Ishikawa (cell line): ENCODE measurements at regions not wholly inside any gene's neighbourhood (a gene's known extent, or its start where the extent isn't known, plus 50 kb on each side); places are given as distances from the start of the nearest gene placed in this dataset.

ENCODE experiments used
- CEBPB ChIP-seq: IDR thresholded peaks from 2 replicates; pipeline ENCODE4 v1.6.1; 2012
- EGR1 ChIP-seq: IDR thresholded peaks from 2 replicates; pipeline ENCODE4 v1.6.1; 2012
- EP300 ChIP-seq: IDR thresholded peaks from 2 replicates; pipeline ENCODE4 v1.6.1; 2012; ENCODE audit warnings: borderline replicate concordance
- FOXM1 ChIP-seq: IDR thresholded peaks from 2 replicates; pipeline ENCODE4 v1.6.1; 2012; ENCODE audit warnings: low read depth, borderline replicate concordance
- RAD21 ChIP-seq: IDR thresholded peaks from 2 replicates; pipeline ENCODE4 v1.6.1; 2012; ENCODE audit warnings: low read depth
- TEAD4 ChIP-seq: IDR thresholded peaks from 2 replicates; pipeline ENCODE4 v1.6.1; 2012
- TF ChIP-seq, protein P1 (sequence below): IDR thresholded peaks from 2 replicates; pipeline ENCODE4 v1.6.1; 2012; ENCODE audit warnings: low read depth, mild to moderate bottlenecking
- TF ChIP-seq, protein P2 (sequence below): IDR thresholded peaks from 2 replicates; pipeline ENCODE4 v1.6.1; 2012

DNA sequence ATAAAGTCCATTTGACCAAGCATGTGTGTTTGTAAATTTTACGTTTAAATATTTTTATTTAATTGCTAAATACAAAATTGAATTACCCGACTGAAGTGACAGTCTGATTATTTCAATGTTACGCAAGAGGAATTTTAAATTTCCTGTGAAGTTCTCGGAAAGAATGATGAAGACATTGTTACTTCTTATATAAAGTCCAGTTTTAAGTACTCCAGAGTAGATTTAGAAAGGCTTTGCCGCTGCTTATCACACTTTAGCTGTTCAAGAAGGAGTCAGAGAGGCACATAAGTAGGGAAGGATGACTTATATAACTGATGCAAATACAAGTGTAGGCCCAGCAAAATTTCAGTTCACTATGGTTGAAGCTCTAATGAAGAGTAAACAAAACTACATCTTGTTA is 265.1 kb upstream of the CITED2 start:
- no peak for TF ChIP-seq FOXM1
- TF ChIP-seq, protein P1, sequence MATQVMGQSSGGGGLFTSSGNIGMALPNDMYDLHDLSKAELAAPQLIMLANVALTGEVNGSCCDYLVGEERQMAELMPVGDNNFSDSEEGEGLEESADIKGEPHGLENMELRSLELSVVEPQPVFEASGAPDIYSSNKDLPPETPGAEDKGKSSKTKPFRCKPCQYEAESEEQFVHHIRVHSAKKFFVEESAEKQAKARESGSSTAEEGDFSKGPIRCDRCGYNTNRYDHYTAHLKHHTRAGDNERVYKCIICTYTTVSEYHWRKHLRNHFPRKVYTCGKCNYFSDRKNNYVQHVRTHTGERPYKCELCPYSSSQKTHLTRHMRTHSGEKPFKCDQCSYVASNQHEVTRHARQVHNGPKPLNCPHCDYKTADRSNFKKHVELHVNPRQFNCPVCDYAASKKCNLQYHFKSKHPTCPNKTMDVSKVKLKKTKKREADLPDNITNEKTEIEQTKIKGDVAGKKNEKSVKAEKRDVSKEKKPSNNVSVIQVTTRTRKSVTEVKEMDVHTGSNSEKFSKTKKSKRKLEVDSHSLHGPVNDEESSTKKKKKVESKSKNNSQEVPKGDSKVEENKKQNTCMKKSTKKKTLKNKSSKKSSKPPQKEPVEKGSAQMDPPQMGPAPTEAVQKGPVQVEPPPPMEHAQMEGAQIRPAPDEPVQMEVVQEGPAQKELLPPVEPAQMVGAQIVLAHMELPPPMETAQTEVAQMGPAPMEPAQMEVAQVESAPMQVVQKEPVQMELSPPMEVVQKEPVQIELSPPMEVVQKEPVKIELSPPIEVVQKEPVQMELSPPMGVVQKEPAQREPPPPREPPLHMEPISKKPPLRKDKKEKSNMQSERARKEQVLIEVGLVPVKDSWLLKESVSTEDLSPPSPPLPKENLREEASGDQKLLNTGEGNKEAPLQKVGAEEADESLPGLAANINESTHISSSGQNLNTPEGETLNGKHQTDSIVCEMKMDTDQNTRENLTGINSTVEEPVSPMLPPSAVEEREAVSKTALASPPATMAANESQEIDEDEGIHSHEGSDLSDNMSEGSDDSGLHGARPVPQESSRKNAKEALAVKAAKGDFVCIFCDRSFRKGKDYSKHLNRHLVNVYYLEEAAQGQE: no peak
- TF ChIP-seq, protein P2, sequence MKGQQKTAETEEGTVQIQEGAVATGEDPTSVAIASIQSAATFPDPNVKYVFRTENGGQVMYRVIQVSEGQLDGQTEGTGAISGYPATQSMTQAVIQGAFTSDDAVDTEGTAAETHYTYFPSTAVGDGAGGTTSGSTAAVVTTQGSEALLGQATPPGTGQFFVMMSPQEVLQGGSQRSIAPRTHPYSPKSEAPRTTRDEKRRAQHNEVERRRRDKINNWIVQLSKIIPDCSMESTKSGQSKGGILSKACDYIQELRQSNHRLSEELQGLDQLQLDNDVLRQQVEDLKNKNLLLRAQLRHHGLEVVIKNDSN: no peak
- TF ChIP-seq TEAD4: no peak
- TF ChIP-seq RAD21: no peak
- TF ChIP-seq EP300: no peak
- TF ChIP-seq EGR1: no peak
- no peak for TF ChIP-seq CEBPB
